ENCODE measurements at regions not wholly inside any gene's neighbourhood (a gene's known extent, or its start where the extent isn't known, plus 50 kb on each side); places are given as distances from the start of the nearest gene placed in this dataset.

- no TSS peak for BruUV-seq (replicated peaks)
- H3K27me3 Mint-ChIP-seq (ENCODE audit: unreplicated experiment): no peaks in the 10 kb centered on the region
Observed at GRCh38 chr6:55925292-55925691, 49.9 kb upstream of the BMP5 start.

More at GRCh38 chr6:55925292-55925691, 49.9 kb upstream of the BMP5 start:
- Mint-ChIP-seq H3K36me3 (ENCODE audit: insufficient read depth, unreplicated experiment) (no peaks in the 10 kb centered on the region), H3K4me1 (ENCODE audit: low read depth, unreplicated experiment) (peaks cover 8% of the 10 kb centered on the region), H3K4me3 (ENCODE audit: low read depth, unreplicated experiment) (no peak overlapping the region), H3K27ac (ENCODE audit: unreplicated experiment) (no peak overlapping the region), H3K9me3 (ENCODE audit: low read depth, unreplicated experiment) (no peaks in the 10 kb centered on the region)
- TF ChIP-seq, protein P1, sequence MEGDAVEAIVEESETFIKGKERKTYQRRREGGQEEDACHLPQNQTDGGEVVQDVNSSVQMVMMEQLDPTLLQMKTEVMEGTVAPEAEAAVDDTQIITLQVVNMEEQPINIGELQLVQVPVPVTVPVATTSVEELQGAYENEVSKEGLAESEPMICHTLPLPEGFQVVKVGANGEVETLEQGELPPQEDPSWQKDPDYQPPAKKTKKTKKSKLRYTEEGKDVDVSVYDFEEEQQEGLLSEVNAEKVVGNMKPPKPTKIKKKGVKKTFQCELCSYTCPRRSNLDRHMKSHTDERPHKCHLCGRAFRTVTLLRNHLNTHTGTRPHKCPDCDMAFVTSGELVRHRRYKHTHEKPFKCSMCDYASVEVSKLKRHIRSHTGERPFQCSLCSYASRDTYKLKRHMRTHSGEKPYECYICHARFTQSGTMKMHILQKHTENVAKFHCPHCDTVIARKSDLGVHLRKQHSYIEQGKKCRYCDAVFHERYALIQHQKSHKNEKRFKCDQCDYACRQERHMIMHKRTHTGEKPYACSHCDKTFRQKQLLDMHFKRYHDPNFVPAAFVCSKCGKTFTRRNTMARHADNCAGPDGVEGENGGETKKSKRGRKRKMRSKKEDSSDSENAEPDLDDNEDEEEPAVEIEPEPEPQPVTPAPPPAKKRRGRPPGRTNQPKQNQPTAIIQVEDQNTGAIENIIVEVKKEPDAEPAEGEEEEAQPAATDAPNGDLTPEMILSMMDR (IDR thresholded peaks at IDR 0.05; ENCODE audit: unreplicated experiment): no peak
- DNase-seq: no peak
- CTCF ChIA-PET: no interaction called here
- intact Hi-C loops (cut with micrococcal nuclease; ENCODE audit: unreplicated experiment): no loop called here
